GM12878 (cell line): ENCODE measurements at regions not wholly inside any gene's neighbourhood (a gene's known extent, or its start where the extent isn't known, plus 50 kb on each side); places are given as distances from the start of the nearest gene placed in this dataset.

Experiments used
- ATAC-seq: fragments of 200-7000 bp; cut with Tn5 transposase; 3 replicates; pipeline ENCODE4 v1.9.1; 2020; ENCODE audit warnings: mild to moderate bottlenecking, moderate library complexity
- BruUV-seq: library from RNA; stranded (reverse); fragments of 400-500 nt; replicated peaks from 2 replicates; lab custom pipeline; 2021; lab: Mats Ljungman, UMichigan
- CTCF ChIA-PET: fragments of 300-600 bp; sonication (Branson Sonifier 250); formaldehyde crosslinking; extraction: SDS; loops from one replicate; lab custom pipeline; 2021; ENCODE audit warnings: inconsistent platforms; lab: Yijun Ruan, JAX
- POLR2A ChIA-PET: fragments of 350-600 bp; formaldehyde crosslinking; extraction: SDS; loops from one replicate; lab custom pipeline; 2021; ENCODE audit warnings: inconsistent platforms; lab: Charles Lee
- RAD21 ChIA-PET: fragments of 300-600 bp; sonication (Branson Sonifier 250); formaldehyde crosslinking; loops from one replicate; lab custom pipeline; 2023; ENCODE audit warnings: antibody characterized with exemption; ENCODE audit not compliant: unreplicated experiment; lab: Charles Lee
- SMC1A ChIA-PET: fragments of 300-600 bp; sonication (Branson Sonifier 250); formaldehyde crosslinking; loops from one replicate; lab custom pipeline; 2023; ENCODE audit not compliant: unreplicated experiment, uncharacterized antibody; lab: Charles Lee
- DNase-seq: peaks from one replicate; pipeline ENCODE4 v3.0.0-alpha.2; 2011; ENCODE audit warnings: low read depth, low spot score
- FAIRE-seq: peaks from 3 replicates; lab custom pipeline; 2011; peaks lifted over from hg19 to GRCh38; lab: Jason Lieb, UNC
- H2AFZ ChIP-seq: 2 replicates; pipeline ENCODE4 v1.6.0; 2011; ENCODE audit warnings: low read depth, low read length, control low read depth; ENCODE audit not compliant: control insufficient read depth
- H3K27ac ChIP-seq: 2 replicates; pipeline ENCODE4 v1.5.1; 2011; ENCODE audit warnings: control low read depth; ENCODE audit not compliant: control insufficient read depth, insufficient read depth
- H3K27me3 ChIP-seq, 2 experiments: replicated peaks in 1 of 2; 2 replicates each; pipeline versions ENCODE4 v1.6.0 to v1.6.1; 2011; ENCODE audit warnings: low read length in 1 of 2; ENCODE audit not compliant: control insufficient read depth in 2 of 2, insufficient read depth in 2 of 2
- H3K36me3 ChIP-seq, 2 experiments: 2 replicates each; pipeline ENCODE4 v1.5.1; 2011; ENCODE audit warnings: low read length in 1 of 2; ENCODE audit not compliant: control insufficient read depth in 2 of 2, insufficient read depth in 2 of 2
- H3K4me1 ChIP-seq: 2 replicates; pipeline ENCODE4 v1.6.1; 2011; ENCODE audit warnings: mild to moderate bottlenecking, low read length, moderate library complexity, mixed read lengths; ENCODE audit not compliant: control insufficient read depth, insufficient read depth
- H3K4me2 ChIP-seq: 2 replicates; pipeline ENCODE4 v1.6.0; 2011; ENCODE audit warnings: control low read depth; ENCODE audit not compliant: control insufficient read depth, insufficient read depth
- H3K4me3 ChIP-seq: fragments of 200-600 bp; sonication (generic); 2 replicates; pipeline ENCODE4 v1.5.1; 2016
- H3K79me2 ChIP-seq: 2 replicates; pipeline ENCODE4 v1.6.0; 2011; ENCODE audit warnings: low read length; ENCODE audit not compliant: control insufficient read depth, insufficient read depth
- H3K9ac ChIP-seq: 2 replicates; pipeline ENCODE4 v1.8.0; 2011; ENCODE audit warnings: low read length, control low read depth, mixed read lengths; ENCODE audit not compliant: control insufficient read depth, insufficient read depth
- H3K9me3 ChIP-seq: replicated peaks from 3 replicates; pipeline ENCODE4 v1.5.1; 2011; ENCODE audit warnings: mild to moderate bottlenecking, low read length; ENCODE audit not compliant: control insufficient read depth, insufficient read depth
- H4K20me1 ChIP-seq: 2 replicates; pipeline ENCODE4 v1.6.0; 2011; ENCODE audit not compliant: control insufficient read depth, insufficient read depth
- BMI1 ChIP-seq: fragments of 450-650 bp; IDR thresholded peaks from 2 replicates; pipeline ENCODE4 v1.6.1; 2016; ENCODE audit warnings: mild to moderate bottlenecking, moderate library complexity, borderline replicate concordance
- CBX3 ChIP-seq: fragments of 200-600 bp; sonication (generic); IDR thresholded peaks from 2 replicates; pipeline ENCODE4 v1.6.1; 2016; ENCODE audit warnings: low read depth, borderline replicate concordance
- CBX5 ChIP-seq: sonication (generic); IDR thresholded peaks from 2 replicates; pipeline ENCODE4 v1.6.1; 2016; ENCODE audit warnings: low read depth, moderate library complexity, mild to moderate bottlenecking, inconsistent platforms
- HSF1 ChIP-seq: fragments of 150-350 bp; IDR thresholded peaks from 2 replicates; pipeline ENCODE4 v1.6.1; 2014; ENCODE audit warnings: mild to moderate bottlenecking, low read depth, low read length
- KDM1A ChIP-seq: fragments of 200-600 bp; sonication (generic); IDR thresholded peaks from 2 replicates; pipeline ENCODE4 v1.6.1; 2016; ENCODE audit warnings: borderline replicate concordance
- MYC ChIP-seq: IDR thresholded peaks from 2 replicates; pipeline ENCODE4 v1.6.1; 2011; ENCODE audit warnings: mild to moderate bottlenecking, low read length, moderate library complexity, inconsistent platforms; ENCODE audit not compliant: insufficient read depth, insufficient replicate concordance, insufficient read length, severe bottlenecking
- PML ChIP-seq: IDR thresholded peaks from 2 replicates; pipeline ENCODE4 v1.6.1; 2012; ENCODE audit warnings: low read length, inconsistent platforms
- PRDM15 ChIP-seq: fragments of 450-650 bp; formaldehyde crosslinking; IDR thresholded peaks from 2 replicates; pipeline ENCODE4 v1.4.0; 2020; ENCODE audit warnings: mild to moderate bottlenecking, moderate library complexity
- RB1 ChIP-seq: fragments of 450-650 bp; formaldehyde crosslinking; IDR thresholded peaks from 2 replicates; pipeline ENCODE4 v1.6.1; 2017; ENCODE audit warnings: mild to moderate bottlenecking, borderline replicate concordance
- RELB ChIP-seq: fragments of 450-650 bp; IDR thresholded peaks from 2 replicates; pipeline ENCODE4 v1.6.1; 2017; ENCODE audit warnings: low read depth, mild to moderate bottlenecking, moderate library complexity
- SIX5 ChIP-seq: IDR thresholded peaks from 2 replicates; pipeline ENCODE4 v1.6.1; 2011; ENCODE audit warnings: mild to moderate bottlenecking, low read depth, low read length, moderate library complexity; ENCODE audit not compliant: severe bottlenecking
- SP1 ChIP-seq: IDR thresholded peaks from one replicate; pipeline ENCODE4 v1.6.1; 2011; ENCODE audit warnings: low read depth, low read length
- TBL1XR1 ChIP-seq: IDR thresholded peaks from 2 replicates; pipeline ENCODE4 v1.6.1; 2012; ENCODE audit warnings: low read depth, low read length, improper control_type of control experiment
- ZNF24 ChIP-seq: fragments of 450-650 bp; IDR thresholded peaks from 2 replicates; pipeline ENCODE4 v1.6.1; 2017; ENCODE audit warnings: antibody characterized with exemption, mild to moderate bottlenecking
- ZNF687 ChIP-seq: fragments of 450-650 bp; IDR thresholded peaks from 2 replicates; pipeline ENCODE4 v1.6.1; 2017; ENCODE audit warnings: mild to moderate bottlenecking, moderate library complexity
- WGBS: methylation state at CpG from one replicate; pipeline ENCODE4 v1.1.6; 2016; ENCODE audit warnings: low lambda C conversion rate; ENCODE audit not compliant: insufficient replicate concordance, insufficient coverage; ENCODE audit errors: missing lambda C conversion rate; 5-methylcytosine and 5-hydroxymethylcytosine counted together
- in situ Hi-C: fragments of 300-500 bp; cut with MboI; formaldehyde crosslinking; loops from 9 replicates; pipeline ENCODE4 v1.14.3; 2018; ENCODE audit warnings: mixed read lengths
- intact Hi-C: fragments of 100-400 bp; cut with micrococcal nuclease; formaldehyde crosslinking; loops from one replicate; pipeline ENCODE4 v1.14.2; 2022; ENCODE audit not compliant: unreplicated experiment

GRCh38 chr10:44178856-44179255, 206.0 kb downstream of the CXCL12 start:
- POLR2A ChIA-PET = no interaction called here
- TF ChIP-seq KDM1A (no peak), TBL1XR1 (no peak), CBX3 (no peak), ZNF687 (no peak), RB1 (no peak), SP1 (no peak), HSF1 (no peak), PML (no peak), RELB (no peak), BMI1 (no peak), CBX5 (no peak), SIX5 (no peak), MYC (no peak), PRDM15 (CRISPR knock-in tag) (no peak), ZNF24 (no peak)

More at GRCh38 chr10:44178856-44179255, 206.0 kb downstream of the CXCL12 start:
- ATAC-seq (no peak), FAIRE-seq (no peak), DNase-seq (no peak)
- ChIA-PET RAD21 (no interaction called here), CTCF (no interaction called here), SMC1A (interaction anchor here (1.0 kb wide), 1 partner anchor 8 kb away, joined by 3 read pairs; no protein-coding TSS in a partner anchor)
- Histone ChIP-seq H3K9ac (no peak overlapping the region), H3K27ac (no peak overlapping the region), H2AFZ (no peak overlapping the region), H4K20me1 (no peaks in the 10 kb centered on the region), H3K4me3 (no peak overlapping the region), H3K9me3 (no peaks in the 10 kb centered on the region), H3K4me1 (no peaks in the 10 kb centered on the region), H3K79me2 (no peaks in the 10 kb centered on the region), H3K4me2 (no peak overlapping the region), H3K27me3 (no peaks in the 10 kb centered on the region), H3K36me3 (no peaks in the 10 kb centered on the region)
- no TSS peak for BruUV-seq
- 44% methylated on average over 3 of the region's 3 CpGs for WGBS
- intact Hi-C loops = no loop called here
- in situ Hi-C loops = no loop called here
